ENCODE measurements at regions not wholly inside any gene's neighbourhood (a gene's known extent, or its start where the extent isn't known, plus 50 kb on each side); places are given as distances from the start of the nearest gene placed in this dataset.
"Not testable (repeated sequence)": the region's sequence is repeated elsewhere in the genome, so short reads cannot be mapped to it uniquely, and the experiment has no call there.

DNA sequence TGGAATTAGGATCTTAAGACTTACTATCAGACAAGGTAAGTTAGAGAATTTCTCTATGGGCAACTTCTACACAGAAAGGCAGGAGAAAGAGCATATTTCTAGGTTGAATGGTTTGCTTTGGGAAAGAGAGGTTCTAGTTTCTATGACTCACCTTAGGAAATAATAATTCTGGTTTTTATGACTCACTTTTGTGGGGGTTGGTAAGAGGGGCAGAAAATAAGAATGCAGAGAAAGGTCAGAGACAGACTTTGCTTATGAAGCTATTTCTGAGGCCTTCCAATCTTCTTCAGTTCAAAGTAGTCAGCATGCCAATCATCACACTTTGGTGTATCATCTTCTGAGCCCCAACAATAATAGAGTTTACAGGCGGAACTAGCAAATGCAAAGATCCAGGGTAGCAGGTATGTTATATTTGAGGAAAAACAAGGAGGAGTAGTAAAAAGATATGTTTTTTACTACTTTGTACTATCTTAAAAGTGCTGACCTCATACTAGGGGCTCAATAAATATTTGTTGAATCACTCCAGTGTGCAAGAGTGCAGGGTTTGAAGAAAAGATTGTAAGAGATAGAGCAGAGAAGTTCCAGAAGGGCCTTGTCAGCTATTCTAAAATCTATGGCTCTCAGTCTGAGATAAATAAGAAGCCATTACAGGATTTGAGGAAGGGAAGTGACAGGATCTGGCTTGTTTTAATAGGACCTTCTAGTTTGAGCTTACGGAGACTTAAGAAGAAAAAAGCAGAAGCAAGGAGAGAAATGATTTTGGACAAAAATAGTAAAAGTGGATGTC lies 56.7 kb upstream of the LRFN5 start:
- DNase-seq (ENCODE audit: low read depth in 2 of 2) = no peak

DNA sequence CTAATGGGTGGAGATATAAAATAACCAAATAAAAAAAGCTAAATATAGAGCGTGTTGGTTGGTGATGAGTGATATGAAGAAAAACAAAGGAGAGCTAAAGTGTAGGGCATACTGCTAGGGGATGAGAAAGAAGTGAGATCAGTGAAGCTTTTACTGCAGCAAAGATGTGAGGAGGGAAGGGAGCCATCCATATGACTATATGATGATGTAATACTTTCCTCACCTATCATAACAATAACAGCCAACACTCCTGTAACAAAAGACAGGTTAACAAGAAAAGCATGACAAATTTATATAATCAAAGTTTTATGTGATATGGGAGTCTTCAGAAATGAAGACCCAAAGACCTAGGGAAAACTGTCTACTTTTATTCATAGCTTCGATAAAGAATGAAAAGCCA lies 57.4 kb upstream of the LRFN5 start:
- no peak for DNase-seq (ENCODE audit: low read depth in 2 of 2)

DNA sequence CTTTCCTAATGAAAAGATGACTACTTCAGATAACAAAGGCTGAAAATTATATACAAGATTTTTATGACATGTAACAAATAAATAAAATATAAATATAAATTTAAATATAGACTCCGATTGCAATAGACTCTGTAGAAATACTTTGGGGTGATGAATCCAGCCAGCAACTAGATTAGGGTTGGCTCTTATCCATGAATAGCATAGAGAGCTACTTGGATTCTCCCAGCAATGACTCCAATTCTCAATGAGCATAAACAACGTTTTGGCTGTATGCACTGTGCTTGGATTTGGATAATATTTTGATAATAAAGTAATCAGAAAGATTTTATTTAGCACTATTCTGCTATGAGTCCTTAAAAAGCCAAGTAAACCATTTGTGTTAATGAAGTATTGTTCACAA lies 58.0 kb upstream of the LRFN5 start:
- DNase-seq (ENCODE audit: low read depth in 2 of 2) = no peak

DNA sequence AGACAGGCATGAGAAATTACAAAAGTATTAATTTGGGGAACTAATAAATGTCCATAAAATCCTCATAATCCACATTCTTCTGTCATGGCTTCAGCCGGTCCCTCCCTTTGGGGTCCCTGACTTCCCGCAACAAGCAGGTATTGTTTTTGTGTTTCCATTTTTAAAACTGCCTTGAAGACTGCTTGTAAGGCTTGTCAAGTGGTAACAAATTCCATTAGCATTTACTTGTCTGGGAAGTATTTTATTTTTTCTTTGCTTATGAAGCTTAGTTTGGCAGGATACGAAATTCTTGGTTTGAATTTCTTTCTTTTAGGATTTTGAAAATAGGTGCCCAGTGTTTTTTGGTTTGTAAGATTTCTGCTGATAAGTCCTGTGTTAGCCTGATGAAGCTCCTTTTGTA lies 65.3 kb upstream of the LRFN5 start:
- DNase-seq (ENCODE audit: low read depth in 2 of 2) = no peak

DNA sequence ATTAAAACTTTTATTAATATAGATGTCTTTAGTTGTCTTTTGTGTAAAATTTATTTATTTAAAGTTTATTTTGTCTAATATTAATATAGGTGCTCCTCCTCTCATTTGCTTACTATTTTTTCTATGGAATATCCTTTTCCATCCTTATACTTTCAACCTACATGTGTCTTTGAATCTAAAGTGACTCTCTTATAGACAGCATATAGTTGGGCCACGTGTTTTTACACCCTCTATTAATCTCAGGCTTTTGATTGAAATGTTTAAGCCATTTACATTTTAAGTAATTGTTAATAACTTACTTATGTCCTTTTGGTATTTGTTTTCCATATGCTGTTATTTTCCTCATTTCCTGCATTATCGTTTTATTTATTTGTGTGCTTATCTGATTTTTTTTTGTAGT lies 74.4 kb upstream of the LRFN5 start:
- DNase-seq (ENCODE audit: low read depth in 2 of 2) = no peak

DNA sequence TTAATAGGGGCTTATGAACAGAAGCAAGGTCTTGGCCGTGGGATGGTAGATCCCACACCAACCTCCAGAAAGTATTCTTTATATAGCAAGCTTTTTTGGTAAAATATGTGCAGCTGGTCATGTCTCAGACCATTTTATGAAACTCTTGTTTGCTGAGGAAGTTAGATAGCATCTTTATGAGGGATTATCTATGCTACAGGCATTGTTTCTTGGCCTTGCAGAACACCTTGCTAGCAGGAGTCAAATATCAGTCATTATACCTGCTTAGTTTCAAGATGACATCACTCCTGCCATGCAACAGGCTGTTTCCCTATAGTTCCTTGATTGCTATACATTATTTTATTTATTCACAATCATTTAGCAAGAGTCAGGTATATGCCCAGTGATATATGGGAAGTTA lies 84.8 kb upstream of the LRFN5 start:
- no peak for DNase-seq (ENCODE audit: low read depth in 2 of 2)

DNA sequence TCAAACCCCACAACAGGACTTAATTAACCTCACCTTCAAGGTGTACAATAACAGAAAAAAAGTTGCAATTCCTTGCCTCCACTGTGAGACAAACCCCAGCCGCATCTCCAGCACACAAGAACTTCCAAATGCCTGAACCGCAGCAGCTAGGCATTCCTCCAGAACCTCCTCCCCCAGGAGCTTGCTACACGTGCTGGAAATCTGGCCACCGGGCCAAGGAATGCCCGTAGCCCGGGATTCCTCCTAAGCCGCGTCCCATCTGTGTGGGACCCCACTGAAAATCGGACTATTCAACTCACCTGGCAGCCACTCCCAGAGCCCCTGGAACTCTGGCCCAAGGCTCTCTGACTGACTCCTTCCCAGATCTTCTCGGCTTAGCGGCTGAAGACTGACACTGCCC lies 88.6 kb upstream of the LRFN5 start:
- DNase-seq (ENCODE audit: low read depth in 2 of 2) = not testable (repeated sequence)

DNA sequence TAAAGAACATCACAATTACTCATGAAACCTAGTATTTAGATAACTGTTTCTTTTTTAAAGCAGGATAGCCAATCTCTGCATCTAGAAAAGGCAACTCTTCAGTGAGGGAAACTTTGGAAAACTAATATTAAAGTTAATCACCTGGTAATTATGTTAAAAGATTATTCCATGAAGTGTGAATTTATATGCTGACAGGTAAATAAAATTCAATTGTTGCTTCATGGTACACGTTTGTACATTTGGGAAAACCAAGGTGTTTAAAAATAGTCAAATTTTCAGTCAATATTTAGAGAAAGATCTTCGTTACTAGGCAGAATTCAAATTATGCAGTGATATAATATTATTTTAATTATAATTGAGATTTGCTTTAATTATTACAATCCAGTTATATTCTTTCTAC lies 100.1 kb upstream of the LRFN5 start:
- no peak for DNase-seq (ENCODE audit: low read depth in 2 of 2)

DNA sequence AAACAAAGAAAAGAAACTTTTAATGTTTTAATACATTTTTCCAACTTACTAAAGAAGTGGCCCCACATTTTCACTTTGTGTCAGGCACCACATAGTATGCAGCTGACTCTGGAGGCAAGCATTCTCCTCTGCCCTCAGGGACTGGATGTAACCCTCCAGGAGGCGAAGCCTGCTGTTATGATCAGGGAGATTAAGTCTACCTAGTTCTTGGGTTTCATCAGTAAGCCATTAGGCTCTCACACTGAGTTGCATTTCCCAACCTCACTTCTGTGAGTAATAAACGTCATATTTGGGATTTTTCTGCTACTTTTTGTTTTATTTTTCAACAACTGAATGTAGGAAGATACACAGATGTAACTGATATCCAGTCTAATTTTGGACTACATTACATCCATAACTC lies 101.2 kb upstream of the LRFN5 start:
- no peak for DNase-seq (ENCODE audit: low read depth in 2 of 2)

DNA sequence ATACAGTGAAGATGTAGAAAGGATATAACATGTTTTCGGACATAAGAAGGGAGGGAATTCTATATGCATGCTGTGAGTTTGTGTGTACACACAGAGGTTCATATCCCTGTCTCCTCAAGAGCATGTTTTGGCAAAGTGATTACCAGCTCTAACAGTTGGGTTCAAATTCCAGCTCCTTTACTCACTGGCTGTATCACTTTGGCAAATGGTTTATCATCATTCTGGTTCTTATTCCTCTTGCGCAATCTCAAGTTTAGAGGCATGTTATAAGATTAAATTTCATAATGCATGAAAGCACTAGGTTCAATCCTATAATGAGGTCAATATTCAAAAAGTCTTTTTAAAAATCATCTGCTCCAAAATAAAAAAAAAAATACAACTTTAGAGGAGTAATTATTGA lies 107.7 kb upstream of the LRFN5 start:
- no peak for DNase-seq (ENCODE audit: low read depth in 2 of 2)

DNA sequence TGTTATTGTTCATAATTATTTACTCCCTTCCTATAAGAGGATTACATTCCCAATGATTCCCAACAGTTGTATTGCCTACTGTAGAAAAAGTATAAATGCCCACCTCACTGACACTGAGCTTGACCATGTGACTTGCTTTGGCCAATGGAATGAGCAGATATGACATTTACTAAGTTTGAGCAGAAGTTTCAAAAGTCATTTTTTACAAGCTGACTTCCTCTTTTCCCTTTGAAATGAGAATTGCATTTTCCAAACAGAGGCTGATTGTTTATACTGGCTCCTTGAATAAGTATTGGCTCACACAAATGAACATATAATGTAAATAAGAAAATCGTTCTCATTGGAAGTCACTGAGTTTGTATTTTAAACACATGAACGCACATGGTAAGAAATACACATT lies 116.4 kb upstream of the LRFN5 start:
- no peak for DNase-seq (ENCODE audit: low read depth in 2 of 2)

DNA sequence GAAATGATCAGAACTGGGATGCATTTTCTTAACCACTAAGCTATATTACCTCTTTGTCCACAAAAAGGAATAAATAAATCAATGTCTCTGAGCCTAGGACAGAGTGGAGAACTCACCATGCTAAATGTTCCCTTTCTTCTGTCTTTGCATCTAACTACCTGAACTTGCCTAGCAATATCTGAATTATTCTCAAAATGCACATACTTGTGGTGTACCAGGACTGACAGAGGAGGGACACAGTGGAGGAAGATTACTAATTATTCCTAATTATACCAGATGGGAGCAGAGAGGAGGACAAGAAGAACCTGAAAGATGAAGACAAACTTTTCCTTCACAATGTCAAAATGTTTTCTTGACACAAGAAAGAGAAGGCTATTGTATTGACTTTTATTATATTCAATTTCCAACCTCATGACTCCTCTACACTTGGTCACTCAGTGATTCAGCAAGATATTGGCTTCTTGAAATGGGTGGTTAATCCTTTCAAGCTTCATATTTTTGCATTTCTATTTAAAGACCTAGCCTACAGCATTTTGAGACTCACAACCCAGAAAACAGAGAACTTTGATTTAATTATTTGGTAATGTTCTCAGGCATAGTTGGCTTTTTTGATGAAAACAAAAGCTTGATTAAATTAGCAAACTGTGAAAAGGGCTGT lies 117.2 kb upstream of the LRFN5 start:
- DNase-seq (ENCODE audit: low read depth in 2 of 2) = no peak

DNA sequence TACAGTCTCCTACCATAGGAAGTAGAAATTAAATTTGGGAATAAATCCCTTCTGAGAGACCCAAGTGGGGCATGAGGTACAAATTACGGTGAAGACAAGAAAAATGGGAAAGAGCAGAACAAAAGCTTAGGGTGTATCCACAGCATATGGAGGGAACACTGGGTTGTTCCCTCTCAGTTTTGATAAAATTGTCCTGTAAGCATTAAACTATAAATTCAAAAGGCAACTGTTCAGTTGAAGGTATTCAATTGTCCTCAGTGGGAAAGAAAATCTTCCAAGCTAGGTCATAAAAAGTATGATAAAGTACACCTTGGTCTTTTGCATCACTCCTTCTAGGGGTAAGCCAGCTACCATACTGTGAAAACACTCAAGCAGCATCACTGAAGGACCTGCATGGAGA lies 118.3 kb upstream of the LRFN5 start:
- no peak for DNase-seq (ENCODE audit: low read depth in 2 of 2)

DNA sequence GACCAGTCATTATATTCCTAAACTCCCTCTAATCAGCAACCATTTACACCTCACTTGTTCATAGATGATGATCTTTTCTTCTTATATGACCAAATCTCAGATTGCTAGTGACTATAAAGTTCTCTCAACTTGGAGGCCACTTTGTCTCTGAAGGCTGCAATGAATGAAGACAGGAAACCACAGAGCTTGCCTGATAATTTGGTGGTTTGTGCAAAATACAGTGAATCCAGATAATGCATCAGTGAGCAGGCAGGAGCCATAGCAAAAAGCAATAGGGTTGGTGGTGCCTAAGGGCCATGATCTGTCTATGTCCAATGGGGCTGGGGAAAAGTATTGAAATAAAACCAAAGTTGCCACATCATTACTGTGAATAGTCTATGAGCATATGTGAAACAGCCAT lies 123.8 kb upstream of the LRFN5 start:
- DNase-seq (ENCODE audit: low read depth in 2 of 2) = no peak

DNA sequence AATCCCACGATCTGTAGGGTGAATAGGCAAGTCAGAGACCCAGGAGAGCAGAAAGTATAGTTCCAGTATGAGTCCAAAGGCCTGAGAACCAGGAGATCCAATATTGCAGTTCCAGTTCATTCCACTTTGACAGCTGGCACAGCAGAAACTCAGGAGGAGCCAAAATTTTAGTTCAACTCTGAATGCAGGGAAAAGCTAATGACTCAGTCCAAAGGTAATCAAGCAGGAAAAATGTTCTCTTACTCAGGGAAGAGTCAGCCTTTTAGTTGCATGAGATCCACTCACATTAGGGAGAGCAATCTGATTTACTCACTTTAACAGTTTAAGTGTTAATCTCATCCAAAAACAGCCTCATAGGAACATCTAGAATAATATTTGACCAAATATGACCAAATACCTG lies 130.2 kb upstream of the LRFN5 start:
- no peak for DNase-seq (ENCODE audit: low read depth in 2 of 2)

DNA sequence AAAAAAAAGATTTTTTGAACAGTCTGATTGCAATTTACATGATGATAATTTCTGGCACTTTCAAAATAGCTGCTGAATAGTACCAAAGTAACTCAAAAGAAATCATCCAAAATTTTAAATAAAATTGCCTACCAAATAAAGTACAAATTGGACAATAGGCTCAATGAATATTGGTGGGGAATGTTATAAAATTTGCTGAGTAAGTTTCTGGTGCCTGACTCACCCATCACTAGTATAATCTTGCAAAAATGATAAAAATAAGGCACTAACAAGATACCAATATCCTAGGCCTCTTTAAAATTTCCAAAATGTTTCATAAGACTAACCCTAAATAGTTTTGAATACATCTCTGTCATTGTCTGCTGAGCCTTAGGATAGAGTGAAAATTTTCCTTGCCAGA lies 145.3 kb upstream of the LRFN5 start:
- no peak for DNase-seq (ENCODE audit: low read depth in 2 of 2)

DNA sequence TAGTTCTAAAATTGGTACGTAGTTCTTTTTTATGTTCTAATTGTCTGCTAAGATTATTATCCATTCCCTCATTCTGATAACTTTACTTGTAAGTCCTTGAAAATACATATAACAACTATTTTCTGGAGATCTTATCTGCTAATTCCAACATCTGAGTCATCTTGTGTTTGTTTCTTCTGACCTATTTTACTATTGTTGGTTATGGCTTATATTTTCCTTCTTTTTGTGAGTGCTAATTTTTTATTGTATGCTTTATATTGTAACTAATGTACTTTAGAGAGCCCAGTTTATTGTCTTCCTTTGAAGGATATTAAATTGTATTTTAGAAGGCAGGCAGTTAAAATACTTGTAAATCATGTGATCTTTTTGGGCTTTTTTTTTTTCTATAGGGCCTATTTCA lies 149.3 kb upstream of the LRFN5 start:
- no peak for DNase-seq (ENCODE audit: low read depth in 2 of 2)

DNA sequence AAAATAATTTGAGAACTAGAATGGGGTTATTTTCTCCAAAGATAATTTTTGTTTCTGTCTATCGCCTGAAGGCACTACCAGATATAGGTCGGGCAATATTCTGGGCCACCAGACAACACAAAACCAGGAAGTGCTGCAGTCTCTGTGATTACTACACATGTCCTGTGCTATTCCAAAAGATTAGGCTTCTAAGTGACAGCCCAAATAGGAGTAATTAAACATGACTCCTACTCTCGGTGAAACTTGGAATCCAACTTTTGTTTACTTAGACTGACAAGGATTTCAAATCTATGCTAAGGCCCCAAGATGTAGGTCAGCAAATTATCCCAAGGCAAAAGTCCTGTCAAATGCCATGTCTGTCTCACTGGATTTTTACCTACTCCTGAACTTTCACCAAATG lies 157.6 kb upstream of the LRFN5 start:
- DNase-seq (ENCODE audit: low read depth in 2 of 2) = no peak

DNA sequence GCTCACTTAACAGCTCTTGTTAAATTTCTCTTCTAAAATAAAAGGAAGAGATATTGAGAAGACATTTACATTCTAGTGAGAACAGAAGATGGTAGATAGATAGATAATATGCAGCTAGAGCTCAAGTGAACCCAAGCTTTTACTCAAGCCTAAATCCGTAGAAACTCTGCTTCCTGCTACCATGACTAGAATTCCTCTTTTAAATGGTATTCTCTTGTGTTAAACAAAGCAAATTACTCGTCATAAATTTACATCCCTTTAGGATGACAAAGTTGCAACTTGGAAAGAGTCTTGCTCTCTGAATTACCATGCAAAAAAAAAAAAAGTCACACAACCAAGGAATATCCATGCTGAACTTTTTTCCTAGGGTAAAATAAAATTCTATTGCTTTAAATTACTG lies 160.7 kb upstream of the LRFN5 start:
- no peak for DNase-seq (ENCODE audit: low read depth in 2 of 2)

DNA sequence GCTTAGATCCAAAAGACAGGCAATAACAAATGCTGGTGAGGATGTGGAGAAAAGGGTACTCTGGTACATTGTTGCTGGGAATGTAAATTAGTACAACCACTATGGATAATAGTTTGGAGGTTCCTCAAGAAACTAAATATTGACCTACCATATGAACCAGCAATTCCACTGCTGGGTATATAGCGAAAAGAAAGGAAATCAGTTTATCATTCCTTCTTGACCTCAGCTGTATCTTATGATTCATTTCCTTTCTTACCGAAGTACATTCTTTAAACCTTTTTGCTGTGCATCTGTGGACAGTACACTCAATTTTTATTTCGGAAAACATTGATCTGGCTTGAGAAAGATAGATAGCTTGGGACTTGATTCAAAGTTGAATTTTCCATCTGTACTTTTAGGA lies 183.2 kb upstream of the LRFN5 start:
- DNase-seq (ENCODE audit: low read depth in 2 of 2) = no peak

DNA sequence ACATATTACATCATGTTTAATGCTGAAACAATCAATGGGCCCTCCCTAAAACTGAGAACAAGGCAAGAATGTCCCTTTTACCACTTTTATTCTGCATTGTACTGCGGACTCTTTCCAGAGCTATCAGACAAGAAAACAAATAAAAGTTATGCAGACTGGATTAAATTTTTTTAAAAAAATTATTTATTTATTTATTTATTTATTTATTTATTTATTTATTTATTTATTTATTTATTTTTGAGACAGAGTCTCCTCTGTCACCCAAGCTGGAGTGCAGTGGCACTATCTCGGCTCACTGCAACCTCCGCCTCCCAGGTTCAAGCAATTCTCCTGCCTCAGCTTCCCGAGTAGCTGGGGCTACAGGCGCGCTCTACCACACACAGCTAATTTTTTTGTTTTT lies 185.4 kb upstream of the LRFN5 start:
- DNase-seq (ENCODE audit: low read depth in 2 of 2) = not testable (repeated sequence)

DNA sequence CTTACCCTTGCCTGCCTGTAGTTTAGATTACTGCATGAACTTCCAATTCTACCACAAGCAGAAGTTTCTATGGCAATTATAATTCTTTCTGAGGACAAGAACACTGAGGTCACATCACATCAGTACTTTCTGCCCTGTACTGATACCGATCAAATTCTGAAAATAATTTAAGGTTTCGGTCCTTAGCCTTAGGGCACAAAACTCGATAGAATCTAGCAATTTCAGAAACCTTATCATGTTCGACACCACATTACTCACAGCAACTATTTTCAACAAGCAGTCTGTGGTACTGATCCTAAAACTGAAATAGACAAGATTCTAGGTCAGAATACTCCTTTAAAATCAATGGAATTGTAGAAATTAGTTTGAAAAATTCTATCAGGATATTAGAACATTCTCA lies 187.0 kb upstream of the LRFN5 start:
- no peak for DNase-seq (ENCODE audit: low read depth in 2 of 2)

DNA sequence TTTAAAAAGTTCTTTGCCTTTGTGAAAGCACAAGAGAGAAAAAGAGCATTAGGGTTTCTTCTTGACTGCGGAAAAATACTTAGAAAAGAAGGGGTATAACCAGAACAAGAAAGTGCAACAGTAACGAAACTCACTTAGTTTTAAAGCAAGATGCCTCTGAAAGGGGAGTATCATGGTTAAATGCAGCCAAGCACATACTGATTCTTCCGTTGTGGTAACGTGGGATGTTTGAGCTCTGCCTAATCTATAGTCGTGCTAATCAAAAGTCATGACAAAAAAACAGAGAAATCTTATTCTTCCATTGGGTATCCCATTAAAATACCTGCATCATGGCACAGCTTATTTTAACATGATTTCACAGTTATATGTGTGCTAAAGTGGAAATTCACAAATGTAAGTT lies 187.8 kb upstream of the LRFN5 start:
- DNase-seq (ENCODE audit: low read depth in 2 of 2) = no peak

DNA sequence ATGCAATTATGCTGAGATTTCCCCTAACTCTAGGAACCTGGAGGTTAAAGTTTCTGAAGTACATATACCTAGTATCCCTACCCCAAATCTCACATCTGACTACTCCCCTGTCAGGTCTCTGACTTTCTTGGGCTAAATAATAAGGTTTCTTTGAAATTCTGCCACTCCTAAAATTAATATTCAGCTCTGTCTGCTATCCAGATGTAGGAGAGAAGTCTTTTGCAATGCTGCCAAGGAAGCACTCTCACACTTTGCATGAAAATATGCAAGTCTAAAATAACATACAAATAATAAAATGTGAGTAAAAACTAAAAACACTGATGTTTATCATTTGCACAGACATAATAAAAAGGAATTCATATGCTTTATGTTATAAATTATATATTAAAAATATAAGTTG lies 196.9 kb upstream of the LRFN5 start:
- DNase-seq (ENCODE audit: low read depth in 2 of 2) = no peak
